ENCODE measurements at regions not wholly inside any gene's neighbourhood (a gene's known extent, or its start where the extent isn't known, plus 50 kb on each side); places are given as distances from the start of the nearest gene placed in this dataset.

DNA sequence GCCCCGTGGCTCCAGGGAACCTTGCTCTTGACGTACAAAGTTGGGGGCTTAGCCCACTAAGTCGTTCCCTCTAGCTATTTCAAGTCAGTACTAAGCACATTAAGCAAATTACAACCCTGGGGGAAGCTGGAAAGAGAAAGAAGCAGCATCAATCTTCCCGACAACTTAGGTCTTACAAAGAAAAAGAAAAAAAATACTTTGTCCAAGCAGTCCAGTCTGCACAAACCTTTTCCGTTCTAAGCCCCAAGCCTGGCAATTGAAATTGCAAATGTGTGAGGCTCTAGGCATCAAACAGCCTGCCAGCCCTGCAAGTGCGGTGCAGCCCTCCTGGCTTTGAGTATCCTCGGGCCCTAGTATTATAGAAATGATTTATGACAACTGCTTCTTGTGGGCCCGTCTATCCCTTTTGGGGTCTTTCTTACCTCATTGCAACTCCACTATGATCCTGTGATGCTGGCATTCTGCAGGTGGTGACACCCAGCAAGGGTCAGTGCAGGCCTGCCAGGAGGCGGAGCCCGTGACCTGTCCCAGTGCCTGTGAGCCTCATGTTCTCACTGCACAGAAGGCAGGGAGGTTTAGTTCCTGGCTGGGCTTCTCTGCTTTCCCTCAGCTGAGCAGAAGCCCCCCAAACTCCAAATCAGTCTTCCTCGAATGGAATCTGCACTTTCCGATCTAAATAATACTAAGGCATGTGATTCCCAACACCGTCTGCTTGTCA, 232.3 kb upstream of the IRX2 start:
- no peaks in the 10 kb centered on the region for H3K36me3 ChIP-seq (ENCODE audit: low read depth)
- no peak for DNase-seq (ENCODE audit: low spot score)
- no peaks in the 10 kb centered on the region for H3K27me3 ChIP-seq (ENCODE audit: insufficient read depth, poor library complexity, severe bottlenecking)
- ATAC-seq (ENCODE audit: low read depth), result no peak
- H3K27ac ChIP-seq (ENCODE audit: poor library complexity, severe bottlenecking), result no peak overlapping the region
- H3K4me3 ChIP-seq (ENCODE audit: severe bottlenecking), result no peak overlapping the region
- TF ChIP-seq, protein P1, sequence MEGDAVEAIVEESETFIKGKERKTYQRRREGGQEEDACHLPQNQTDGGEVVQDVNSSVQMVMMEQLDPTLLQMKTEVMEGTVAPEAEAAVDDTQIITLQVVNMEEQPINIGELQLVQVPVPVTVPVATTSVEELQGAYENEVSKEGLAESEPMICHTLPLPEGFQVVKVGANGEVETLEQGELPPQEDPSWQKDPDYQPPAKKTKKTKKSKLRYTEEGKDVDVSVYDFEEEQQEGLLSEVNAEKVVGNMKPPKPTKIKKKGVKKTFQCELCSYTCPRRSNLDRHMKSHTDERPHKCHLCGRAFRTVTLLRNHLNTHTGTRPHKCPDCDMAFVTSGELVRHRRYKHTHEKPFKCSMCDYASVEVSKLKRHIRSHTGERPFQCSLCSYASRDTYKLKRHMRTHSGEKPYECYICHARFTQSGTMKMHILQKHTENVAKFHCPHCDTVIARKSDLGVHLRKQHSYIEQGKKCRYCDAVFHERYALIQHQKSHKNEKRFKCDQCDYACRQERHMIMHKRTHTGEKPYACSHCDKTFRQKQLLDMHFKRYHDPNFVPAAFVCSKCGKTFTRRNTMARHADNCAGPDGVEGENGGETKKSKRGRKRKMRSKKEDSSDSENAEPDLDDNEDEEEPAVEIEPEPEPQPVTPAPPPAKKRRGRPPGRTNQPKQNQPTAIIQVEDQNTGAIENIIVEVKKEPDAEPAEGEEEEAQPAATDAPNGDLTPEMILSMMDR (IDR thresholded peaks at IDR 0.05; ENCODE audit: poor library complexity, severe bottlenecking), result no peak
- peaks cover 4% of the 10 kb centered on the region for H3K9me3 ChIP-seq (ENCODE audit: severe bottlenecking)
- H3K4me1 ChIP-seq (ENCODE audit: insufficient read depth, poor library complexity, severe bottlenecking), result no peaks in the 10 kb centered on the region

DNA sequence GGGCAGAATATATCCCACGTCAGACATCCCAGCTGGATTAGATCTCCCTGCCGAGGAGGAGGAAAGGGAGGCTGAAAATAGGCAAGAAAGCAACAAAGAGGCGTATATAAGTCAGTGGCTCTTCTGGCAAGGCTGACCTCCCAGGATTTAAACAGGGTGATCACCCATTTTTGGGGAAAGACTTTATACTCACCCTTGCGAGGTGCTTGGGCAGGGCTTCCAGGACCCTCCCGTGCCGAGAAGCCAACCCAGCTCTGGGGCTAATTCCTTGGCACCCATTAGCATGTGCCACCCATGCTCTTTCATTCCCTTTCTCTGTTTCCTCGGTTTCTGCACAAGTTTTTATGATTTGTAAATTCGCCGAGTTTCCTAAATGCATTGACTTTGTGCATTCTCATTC, 230.2 kb upstream of the IRX2 start:
- DNase-seq (ENCODE audit: low spot score) (no peak), ATAC-seq (ENCODE audit: low read depth) (no peak)
- H3K9me3 ChIP-seq (ENCODE audit: severe bottlenecking), result peaks cover 4% of the 10 kb centered on the region
- TF ChIP-seq, protein P1 (IDR thresholded peaks at IDR 0.05; ENCODE audit: poor library complexity, severe bottlenecking), result no peak
- no peaks in the 10 kb centered on the region for H3K4me1 ChIP-seq (ENCODE audit: insufficient read depth, poor library complexity, severe bottlenecking)
- H3K27me3 ChIP-seq (ENCODE audit: insufficient read depth, poor library complexity, severe bottlenecking), result no peaks in the 10 kb centered on the region
- no peak overlapping the region for H3K4me3 ChIP-seq (ENCODE audit: severe bottlenecking)
- H3K27ac ChIP-seq (ENCODE audit: poor library complexity, severe bottlenecking), result no peak overlapping the region
- no peaks in the 10 kb centered on the region for H3K36me3 ChIP-seq (ENCODE audit: low read depth)

DNA sequence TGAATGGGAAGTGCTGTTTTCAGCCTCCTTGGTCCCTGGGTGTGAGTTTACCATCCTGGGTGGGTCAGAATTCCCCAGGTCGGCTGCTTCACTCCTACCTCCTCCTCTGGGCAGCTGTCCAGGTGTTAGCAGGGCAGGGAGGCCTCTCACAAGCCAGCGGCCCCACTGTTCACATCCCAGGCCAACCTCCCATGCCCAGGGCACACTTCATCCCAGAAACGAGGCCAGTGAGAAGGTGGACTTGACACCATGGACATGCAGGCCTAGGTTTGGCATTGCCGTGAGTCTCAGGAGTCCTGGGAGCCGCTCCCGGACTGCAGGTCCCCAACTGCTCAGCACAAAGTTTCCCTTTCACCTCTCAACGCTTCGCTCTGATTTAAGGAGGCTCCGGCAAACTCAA, 229.6 kb upstream of the IRX2 start:
- TF ChIP-seq, protein P1 (IDR thresholded peaks at IDR 0.05; ENCODE audit: poor library complexity, severe bottlenecking), result no peak
- H3K36me3 ChIP-seq (ENCODE audit: low read depth), result no peaks in the 10 kb centered on the region
- peaks cover 2% of the 10 kb centered on the region for H3K27me3 ChIP-seq (ENCODE audit: insufficient read depth, poor library complexity, severe bottlenecking)
- H3K4me1 ChIP-seq (ENCODE audit: insufficient read depth, poor library complexity, severe bottlenecking), result no peaks in the 10 kb centered on the region
- H3K9me3 ChIP-seq (ENCODE audit: severe bottlenecking), result peaks cover 7% of the 10 kb centered on the region
- DNase-seq (ENCODE audit: low spot score) (no peak), ATAC-seq (ENCODE audit: low read depth) (no peak)
- H3K4me3 ChIP-seq (ENCODE audit: severe bottlenecking), result no peak overlapping the region
- H3K27ac ChIP-seq (ENCODE audit: poor library complexity, severe bottlenecking), result no peak overlapping the region

DNA sequence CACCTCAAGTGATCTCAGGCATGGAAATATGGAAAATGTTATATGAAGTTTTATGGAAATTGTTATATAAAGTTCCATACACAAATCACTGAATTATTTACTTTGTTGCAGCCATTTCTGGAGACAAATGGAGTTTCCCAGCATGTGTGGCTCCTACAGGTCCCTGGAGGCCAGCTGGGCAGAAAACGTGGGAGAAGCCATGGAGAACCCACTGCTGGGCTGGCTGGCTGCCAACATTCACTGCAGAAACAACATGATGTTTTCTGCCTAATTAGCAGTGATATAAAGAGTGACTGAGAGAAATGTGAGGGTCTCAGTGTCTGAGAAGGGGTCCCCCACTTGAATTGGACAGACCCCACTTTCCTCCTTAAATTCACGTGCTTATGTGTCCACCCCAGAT, 208.8 kb upstream of the IRX2 start:
- ATAC-seq (ENCODE audit: low read depth) (no peak), DNase-seq (ENCODE audit: low spot score) (no peak)
- Histone ChIP-seq H3K27ac (ENCODE audit: poor library complexity, severe bottlenecking) (no peak overlapping the region), H3K27me3 (ENCODE audit: insufficient read depth, poor library complexity, severe bottlenecking) (no peaks in the 10 kb centered on the region), H3K9me3 (ENCODE audit: severe bottlenecking) (peaks cover 5% of the 10 kb centered on the region), H3K4me1 (ENCODE audit: insufficient read depth, poor library complexity, severe bottlenecking) (no peaks in the 10 kb centered on the region), H3K4me3 (ENCODE audit: severe bottlenecking) (no peak overlapping the region), H3K36me3 (ENCODE audit: low read depth) (no peaks in the 10 kb centered on the region)
- TF ChIP-seq, protein P1 (IDR thresholded peaks at IDR 0.05; ENCODE audit: poor library complexity, severe bottlenecking), result no peak

DNA sequence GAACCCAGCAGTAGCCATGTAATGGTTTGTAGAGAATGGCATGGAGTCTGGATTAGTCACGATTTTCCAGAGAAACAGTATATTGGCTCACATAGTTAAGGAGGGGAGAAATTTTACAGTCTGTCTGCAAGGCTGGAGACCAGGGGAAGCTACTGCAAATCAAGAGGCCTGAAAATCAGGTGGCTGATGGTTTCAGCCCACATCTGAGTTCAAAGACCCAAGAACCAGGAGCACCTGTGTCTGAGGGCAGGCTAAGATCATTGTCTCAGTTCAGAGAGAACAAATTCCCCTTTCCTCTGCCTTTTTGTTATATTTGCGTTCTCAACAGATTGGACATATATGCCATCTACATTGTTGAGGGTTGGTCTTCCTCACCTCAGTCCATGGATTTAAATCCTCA, 207.5 kb upstream of the IRX2 start:
- ATAC-seq (ENCODE audit: low read depth) (no peak), DNase-seq (ENCODE audit: low spot score) (no peak)
- no peaks in the 10 kb centered on the region for H3K4me1 ChIP-seq (ENCODE audit: insufficient read depth, poor library complexity, severe bottlenecking)
- H3K4me3 ChIP-seq (ENCODE audit: severe bottlenecking), result no peak overlapping the region
- TF ChIP-seq, protein P1 (IDR thresholded peaks at IDR 0.05; ENCODE audit: poor library complexity, severe bottlenecking), result no peak
- H3K9me3 ChIP-seq (ENCODE audit: severe bottlenecking), result peaks cover 5% of the 10 kb centered on the region
- H3K27me3 ChIP-seq (ENCODE audit: insufficient read depth, poor library complexity, severe bottlenecking), result no peaks in the 10 kb centered on the region
- no peaks in the 10 kb centered on the region for H3K36me3 ChIP-seq (ENCODE audit: low read depth)
- no peak overlapping the region for H3K27ac ChIP-seq (ENCODE audit: poor library complexity, severe bottlenecking)

All from RWPE2 (cell line).